HG03064 (cell line): ENCODE measurements at regions not wholly inside any gene's neighbourhood (a gene's known extent, or its start where the extent isn't known, plus 50 kb on each side); places are given as distances from the start of the nearest gene placed in this dataset.

Source experiments
- ATAC-seq: cut with Tn5 transposase; IDR thresholded peaks from one replicate; pipeline ENCODE4 v1.9.1; 2021; ENCODE audit warnings: low read depth; ENCODE audit not compliant: unreplicated experiment

- ATAC-seq: no peak
Observed at GRCh38 chr22:22432937-22433336, 75.6 kb downstream of the ZNF280B start.

GRCh38 chr22:22433770-22434169 is 74.8 kb downstream of the ZNF280B start:
- no peak for ATAC-seq
